HL-60 (cell line): ENCODE measurements at regions not wholly inside any gene's neighbourhood (a gene's known extent, or its start where the extent isn't known, plus 50 kb on each side); places are given as distances from the start of the nearest gene placed in this dataset.

Experiments
- DNase-seq, 2 experiments: peaks; one replicate each; pipeline ENCODE4 v3.0.0-alpha.2; 2010 to 2020; ENCODE audit warnings: low read depth in 1 of 2, low spot score in 1 of 2
- H3K27ac ChIP-seq: fragments of 250-450 bp; sonication (Bioruptor Pico); replicated peaks from 2 replicates; pipeline ENCODE4 v1.5.1; 2020; ENCODE audit warnings: mild to moderate bottlenecking, moderate library complexity
- H3K27me3 ChIP-seq: fragments of 250-450 bp; sonication (Bioruptor Pico); 2 replicates; pipeline ENCODE4 v1.5.1; 2021; ENCODE audit warnings: mild to moderate bottlenecking, moderate library complexity; ENCODE audit not compliant: insufficient read depth, poor library complexity, severe bottlenecking
- H3K4me3 ChIP-seq: replicated peaks from 2 replicates; pipeline ENCODE4 v1.5.1; 2011; ENCODE audit warnings: mild to moderate bottlenecking, control low read depth, low read length; ENCODE audit not compliant: insufficient read depth
- CTCF ChIP-seq: IDR thresholded peaks from one replicate; pipeline ENCODE4 v1.5.1; 2011; ENCODE audit warnings: low read length, control low read depth, inconsistent platforms; ENCODE audit not compliant: insufficient read depth
- GABPA ChIP-seq: IDR thresholded peaks from 2 replicates; pipeline ENCODE4 v1.6.1; 2012; ENCODE audit warnings: low read depth
- POLR2AphosphoS5 ChIP-seq: IDR thresholded peaks from 2 replicates; pipeline ENCODE4 v1.6.1; 2012; ENCODE audit warnings: low read depth
- REST ChIP-seq: IDR thresholded peaks from 2 replicates; pipeline ENCODE4 v1.6.1; 2012; ENCODE audit warnings: low read depth; ENCODE audit not compliant: insufficient replicate concordance
- SPI1 ChIP-seq: IDR thresholded peaks from 2 replicates; pipeline ENCODE4 v1.6.1; 2012; ENCODE audit warnings: low read depth, mild to moderate bottlenecking, borderline replicate concordance

GRCh38 chr10:131781791-131782190 lies 119.0 kb upstream of the PPP2R2D start:
- H3K4me3 ChIP-seq = no peak overlapping the region
- DNase-seq = no peak

DNA sequence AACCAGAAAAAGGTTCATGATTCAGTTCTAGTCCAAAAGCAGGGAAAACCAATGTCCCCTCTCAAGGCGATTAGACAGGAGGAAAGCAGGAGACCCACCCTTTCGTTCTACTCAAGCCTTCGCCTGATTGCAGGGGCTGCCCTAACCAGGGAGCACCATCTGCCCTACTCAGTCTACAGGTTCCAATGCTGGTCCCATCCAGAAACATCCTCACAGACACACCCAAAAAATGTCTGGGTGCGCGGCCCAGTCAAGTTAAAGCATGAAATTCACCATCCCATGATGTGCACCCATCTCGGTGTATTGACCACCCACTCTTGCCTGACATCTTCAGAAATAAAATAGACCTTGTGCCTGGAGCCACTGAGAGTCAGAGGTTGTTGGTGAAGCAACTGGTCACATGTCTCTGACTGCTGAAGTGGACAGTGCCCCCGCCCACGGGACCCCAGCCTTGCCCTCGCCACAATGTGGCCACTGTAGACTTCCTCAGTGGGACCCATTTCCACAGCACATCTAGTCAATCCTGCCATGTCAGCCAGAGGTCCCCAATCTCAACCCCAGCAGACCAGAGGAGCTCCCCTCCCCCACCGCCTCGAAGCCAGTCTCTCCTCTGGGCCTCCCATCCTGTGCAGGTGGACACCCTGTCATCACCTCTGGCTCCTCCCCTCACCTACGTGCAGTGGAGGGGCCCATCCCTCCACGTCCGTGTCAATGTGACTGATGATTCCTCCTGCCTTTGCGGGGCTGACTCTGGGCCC lies 116.3 kb upstream of the PPP2R2D start:
- no peaks in the 10 kb centered on the region for H3K27me3 ChIP-seq
- H3K4me3 ChIP-seq = no peak overlapping the region
- TF ChIP-seq SPI1 (no peak), CTCF (no peak), REST (no peak), POLR2AphosphoS5 (no peak), GABPA (no peak)
- H3K27ac ChIP-seq = no peak overlapping the region
- no peak for DNase-seq

More at GRCh38 chr10:131781791-131782190, 119.0 kb upstream of the PPP2R2D start:
- no peaks in the 10 kb centered on the region for H3K27me3 ChIP-seq
- H3K27ac ChIP-seq = no peak overlapping the region
- no peak for TF ChIP-seq GABPA
- TF ChIP-seq REST = no peak
- no peak for TF ChIP-seq POLR2AphosphoS5

DNA sequence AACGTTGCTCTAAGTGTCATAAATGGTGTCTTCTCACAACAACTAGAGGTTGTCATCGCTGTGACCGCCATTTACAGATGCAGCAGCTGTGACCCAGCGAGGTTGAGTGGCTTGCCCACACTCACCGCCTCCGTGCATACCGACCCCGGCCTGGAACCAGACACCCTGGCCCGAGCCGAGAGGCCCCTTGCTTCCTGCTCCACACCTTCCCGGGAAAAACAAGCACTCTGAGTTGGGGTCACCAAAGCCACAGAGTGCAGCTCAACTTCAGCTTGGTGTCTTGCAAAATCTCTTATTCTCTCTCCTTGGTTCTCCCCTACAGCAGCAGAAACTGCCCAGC lies 115.7 kb upstream of the PPP2R2D start:
- no peak for DNase-seq
- Histone ChIP-seq H3K27ac (no peak overlapping the region), H3K4me3 (no peak overlapping the region), H3K27me3 (no peaks in the 10 kb centered on the region)
- TF ChIP-seq CTCF = no peak
- TF ChIP-seq GABPA = no peak
- TF ChIP-seq SPI1 = no peak
- TF ChIP-seq POLR2AphosphoS5 = no peak
- TF ChIP-seq REST = no peak
